ENCODE measurements at regions not wholly inside any gene's neighbourhood (a gene's known extent, or its start where the extent isn't known, plus 50 kb on each side); places are given as distances from the start of the nearest gene placed in this dataset.

DNA sequence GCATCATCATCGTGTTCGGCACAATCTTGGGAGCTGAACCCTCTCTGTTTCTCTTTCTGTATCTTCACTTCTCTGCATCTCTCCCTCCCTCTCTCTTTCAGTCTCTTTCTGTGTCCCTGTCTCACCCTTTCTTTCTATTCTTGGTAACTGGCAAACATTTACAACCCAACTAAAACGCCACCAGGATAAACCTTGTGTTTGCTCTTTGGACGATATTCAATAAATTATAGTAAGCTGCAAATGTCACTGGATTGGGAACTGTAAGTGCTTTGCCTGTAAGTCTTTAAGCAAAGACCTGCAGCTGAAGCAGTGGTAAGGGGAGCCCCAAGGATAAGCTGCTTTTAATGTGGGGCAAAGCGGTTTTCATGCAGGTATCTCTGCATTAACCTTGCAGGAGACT is 558.0 kb upstream of the MKI67 start:
- H3K27ac Mint-ChIP-seq (ENCODE audit: unreplicated experiment), result no peak overlapping the region
- H3K4me3 Mint-ChIP-seq, result no peak overlapping the region
- H3K36me3 Mint-ChIP-seq (ENCODE audit: low read depth), result no peaks in the 10 kb centered on the region
- H3K9me3 Mint-ChIP-seq, result no peaks in the 10 kb centered on the region
- no peaks in the 10 kb centered on the region for H3K27me3 Mint-ChIP-seq (ENCODE audit: low read depth)
- TF ChIP-seq, protein P1, sequence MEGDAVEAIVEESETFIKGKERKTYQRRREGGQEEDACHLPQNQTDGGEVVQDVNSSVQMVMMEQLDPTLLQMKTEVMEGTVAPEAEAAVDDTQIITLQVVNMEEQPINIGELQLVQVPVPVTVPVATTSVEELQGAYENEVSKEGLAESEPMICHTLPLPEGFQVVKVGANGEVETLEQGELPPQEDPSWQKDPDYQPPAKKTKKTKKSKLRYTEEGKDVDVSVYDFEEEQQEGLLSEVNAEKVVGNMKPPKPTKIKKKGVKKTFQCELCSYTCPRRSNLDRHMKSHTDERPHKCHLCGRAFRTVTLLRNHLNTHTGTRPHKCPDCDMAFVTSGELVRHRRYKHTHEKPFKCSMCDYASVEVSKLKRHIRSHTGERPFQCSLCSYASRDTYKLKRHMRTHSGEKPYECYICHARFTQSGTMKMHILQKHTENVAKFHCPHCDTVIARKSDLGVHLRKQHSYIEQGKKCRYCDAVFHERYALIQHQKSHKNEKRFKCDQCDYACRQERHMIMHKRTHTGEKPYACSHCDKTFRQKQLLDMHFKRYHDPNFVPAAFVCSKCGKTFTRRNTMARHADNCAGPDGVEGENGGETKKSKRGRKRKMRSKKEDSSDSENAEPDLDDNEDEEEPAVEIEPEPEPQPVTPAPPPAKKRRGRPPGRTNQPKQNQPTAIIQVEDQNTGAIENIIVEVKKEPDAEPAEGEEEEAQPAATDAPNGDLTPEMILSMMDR (conservative IDR thresholded peaks at IDR 0.05), result no peak
- no peak for DNase-seq (ENCODE audit: low read depth, low spot score)
- peaks cover 14% of the 10 kb centered on the region for H3K4me1 Mint-ChIP-seq

DNA sequence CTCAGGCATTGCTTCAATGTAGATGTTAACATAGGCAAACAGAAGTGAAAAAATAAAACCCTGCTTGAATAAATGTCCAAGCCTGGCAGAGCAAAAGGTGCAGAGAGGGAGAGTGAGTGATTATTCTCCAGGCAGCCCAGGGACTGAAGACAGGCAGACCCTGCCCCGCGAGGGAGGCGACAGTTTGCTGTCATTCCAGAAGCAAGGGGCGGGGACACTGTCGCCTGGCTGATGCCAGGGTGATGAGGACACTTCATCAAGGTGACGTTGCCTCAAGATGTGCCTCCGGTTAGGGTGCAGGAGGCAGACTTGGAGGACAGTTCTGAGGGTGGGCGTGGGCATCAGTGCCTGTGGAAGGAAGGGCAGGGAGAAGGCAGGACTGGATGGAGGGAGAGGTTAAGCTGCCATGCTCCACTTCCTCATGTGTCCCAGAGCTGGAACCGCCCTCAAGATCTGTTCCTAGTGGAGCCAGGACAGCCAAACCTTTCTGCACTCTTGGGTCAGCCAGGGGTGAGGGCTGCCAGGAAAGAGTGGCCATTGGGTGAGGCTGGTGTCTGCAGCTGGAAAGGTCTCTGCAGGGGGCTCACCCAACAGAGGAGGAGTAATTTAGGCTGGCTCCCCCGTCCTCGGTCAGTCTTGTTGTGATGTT is 560.5 kb upstream of the MKI67 start:
- no peak overlapping the region for H3K4me3 Mint-ChIP-seq
- H3K4me1 Mint-ChIP-seq, result peaks cover 33% of the 10 kb centered on the region
- H3K36me3 Mint-ChIP-seq (ENCODE audit: low read depth), result no peaks in the 10 kb centered on the region
- TF ChIP-seq, protein P1 (conservative IDR thresholded peaks at IDR 0.05), result no peak
- H3K27me3 Mint-ChIP-seq (ENCODE audit: low read depth), result peaks cover 4% of the 10 kb centered on the region
- no peaks in the 10 kb centered on the region for H3K9me3 Mint-ChIP-seq
- DNase-seq (ENCODE audit: low read depth, low spot score), result no peak
- no peak overlapping the region for H3K27ac Mint-ChIP-seq (ENCODE audit: unreplicated experiment)

DNA sequence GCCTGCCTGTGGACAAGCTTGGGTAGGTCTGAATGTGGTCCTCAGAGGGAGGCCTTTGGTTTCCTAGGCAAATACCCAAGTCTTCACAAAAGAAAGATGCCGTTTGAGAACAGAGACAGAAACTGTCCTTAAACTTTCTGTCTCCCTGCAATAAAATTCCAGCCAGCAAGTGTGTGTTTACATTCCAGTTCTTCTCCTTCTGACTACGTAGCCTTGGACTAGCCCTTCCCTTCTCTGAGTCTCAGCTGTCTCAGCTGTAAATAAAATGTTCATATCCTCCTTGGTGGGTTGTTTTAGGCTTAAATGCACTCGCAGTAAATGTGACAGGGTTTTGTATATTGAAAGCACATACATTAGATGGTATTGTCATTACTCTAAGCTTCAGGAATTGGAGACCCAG is 561.2 kb upstream of the MKI67 start:
- TF ChIP-seq, protein P1 (conservative IDR thresholded peaks at IDR 0.05), result no peak
- no peak for DNase-seq (ENCODE audit: low read depth, low spot score)
- Mint-ChIP-seq H3K27me3 (ENCODE audit: low read depth) (peaks cover 4% of the 10 kb centered on the region), H3K36me3 (ENCODE audit: low read depth) (no peaks in the 10 kb centered on the region), H3K27ac (ENCODE audit: unreplicated experiment) (no peak overlapping the region), H3K4me1 (peaks cover 33% of the 10 kb centered on the region), H3K4me3 (no peak overlapping the region), H3K9me3 (no peaks in the 10 kb centered on the region)

DNA sequence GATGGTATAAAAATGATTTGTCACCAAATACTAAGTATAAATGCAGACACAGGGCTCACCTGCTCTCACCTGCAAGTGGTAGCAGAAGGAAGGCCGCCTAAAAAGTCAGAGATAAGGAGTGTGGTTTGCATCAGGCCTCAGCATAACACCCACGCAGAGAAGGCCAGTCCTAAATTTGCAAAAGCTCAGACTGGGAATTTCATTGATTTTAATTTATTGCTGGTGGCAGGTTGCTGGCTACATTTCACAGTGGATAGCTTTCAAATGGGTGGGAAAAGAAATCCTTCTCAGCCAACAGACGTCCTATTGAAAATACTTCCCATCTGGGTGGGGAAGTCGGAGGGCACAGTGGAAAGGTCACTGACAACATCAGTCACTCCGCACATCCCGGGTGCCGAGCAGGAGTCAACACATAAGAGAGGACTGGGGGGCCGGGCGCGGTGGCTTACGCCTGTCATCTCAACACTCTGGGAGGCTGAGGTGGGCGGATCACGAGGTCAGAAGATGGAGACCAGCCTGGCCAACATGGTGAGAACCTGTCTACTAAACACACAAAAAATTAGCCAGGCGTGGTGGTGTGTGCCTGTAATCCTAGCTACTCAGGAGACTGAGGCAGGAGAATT is 561.8 kb upstream of the MKI67 start:
- H3K27ac Mint-ChIP-seq (ENCODE audit: unreplicated experiment), result no peak overlapping the region
- H3K4me1 Mint-ChIP-seq, result peaks cover 33% of the 10 kb centered on the region
- H3K4me3 Mint-ChIP-seq, result no peak overlapping the region
- H3K27me3 Mint-ChIP-seq (ENCODE audit: low read depth), result peaks cover 4% of the 10 kb centered on the region
- TF ChIP-seq, protein P1 (conservative IDR thresholded peaks at IDR 0.05), result no peak
- DNase-seq (ENCODE audit: low read depth, low spot score), result no peak
- H3K9me3 Mint-ChIP-seq, result no peaks in the 10 kb centered on the region
- H3K36me3 Mint-ChIP-seq (ENCODE audit: low read depth), result no peaks in the 10 kb centered on the region

DNA sequence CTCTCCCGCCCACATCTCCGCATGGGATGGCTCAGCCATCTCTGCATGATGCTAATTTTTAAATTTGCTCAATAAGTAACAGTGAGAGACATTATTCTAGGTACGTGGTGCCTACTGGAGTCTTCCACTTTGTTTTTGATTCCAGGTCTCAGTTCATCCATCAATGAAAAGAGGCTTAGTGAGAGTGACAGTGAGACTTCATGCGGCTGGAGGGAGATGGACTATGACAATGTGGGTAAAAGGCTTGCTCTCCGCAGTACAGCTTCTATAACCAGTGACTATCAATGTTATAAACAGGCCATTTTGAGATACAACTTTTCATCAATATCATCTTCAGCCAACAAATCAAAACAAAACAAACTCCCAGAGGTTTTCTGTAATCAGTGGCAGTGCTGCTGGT is 563.4 kb upstream of the MKI67 start:
- Mint-ChIP-seq H3K36me3 (ENCODE audit: low read depth) (no peaks in the 10 kb centered on the region), H3K9me3 (no peaks in the 10 kb centered on the region), H3K27me3 (ENCODE audit: low read depth) (peaks cover 6% of the 10 kb centered on the region), H3K27ac (ENCODE audit: unreplicated experiment) (no peak overlapping the region), H3K4me3 (no peak overlapping the region), H3K4me1 (peaks cover 43% of the 10 kb centered on the region)
- TF ChIP-seq, protein P1 (conservative IDR thresholded peaks at IDR 0.05), result no peak
- no peak for DNase-seq (ENCODE audit: low read depth, low spot score)

Measured in neural crest cell (in vitro differentiated cells).